Esophagus muscularis mucosa (tissue), 4 donors: ENCODE measurements at regions not wholly inside any gene's neighbourhood (a gene's known extent, or its start where the extent isn't known, plus 50 kb on each side); places are given as distances from the start of the nearest gene placed in this dataset.

Experiments
- CTCF ChIP-seq, 3 experiments: fragments of 200-600 bp in 2 of 3; fragments of 450-650 bp in 1 of 3; sonication (generic) in 2 of 3; IDR thresholded peaks; one replicate each; pipeline ENCODE4 v1.5.1; 2017 to 2019; ENCODE audit warnings: antibody characterized with exemption in 3 of 3, mild to moderate bottlenecking in 2 of 3, moderate library complexity in 1 of 3
- EP300 ChIP-seq: sonication (generic); formaldehyde crosslinking; IDR thresholded peaks from one replicate; pipeline ENCODE4 v1.6.1; 2017; ENCODE audit warnings: antibody characterized with exemption
- POLR2A ChIP-seq: fragments of 450-650 bp; IDR thresholded peaks from one replicate; pipeline ENCODE4 v1.6.1; 2017; ENCODE audit warnings: antibody characterized with exemption, moderate library complexity, mild to moderate bottlenecking, low read depth
- POLR2AphosphoS5 ChIP-seq, 2 donors: sonication (generic); formaldehyde crosslinking; IDR thresholded peaks; one replicate each; pipeline ENCODE4 v1.6.1; 2017; ENCODE audit warnings: antibody characterized with exemption in 2 of 2

- no peak for TF ChIP-seq CTCF (IDR thresholded peaks at IDR 0.05)
- no peak for TF ChIP-seq EP300
- no peak for TF ChIP-seq POLR2A
- no peak for TF ChIP-seq POLR2AphosphoS5 (IDR thresholded peaks at IDR 0.05)
These were observed 154.1 kb downstream of the TAF11L14 start for GRCh38 chr5:17788351-17788750.
